Spleen (tissue), 11 donors: ENCODE measurements at regions not wholly inside any gene's neighbourhood (a gene's known extent, or its start where the extent isn't known, plus 50 kb on each side); places are given as distances from the start of the nearest gene placed in this dataset.
A peak's percentile ranks its signal among the peaks of the same experiment; 100 is the strongest.

Experiments
- DNase-seq: peaks from one replicate; pipeline ENCODE4 v3.0.0-alpha.2; 2020
- H3K27ac ChIP-seq, 8 donors: fragments of 200-600 bp; sonication (generic) in 7 of 8; 1 replicate in 4 of 8; 2 replicates in 4 of 8; pipeline versions ENCODE4 v1.5.0 to v1.8.0; 2016 to 2021; ENCODE audit warnings: inconsistent platforms in 4 of 8, mild to moderate bottlenecking in 4 of 8, moderate library complexity in 1 of 8
- H3K27me3 ChIP-seq, 7 donors: fragments of 200-600 bp; sonication (generic) in 6 of 7; replicated peaks in 1 of 7; 1 replicate in 4 of 7; 2 replicates in 3 of 7; pipeline versions ENCODE4 v1.5.0 to v1.8.0; 2016 to 2021; ENCODE audit warnings: inconsistent platforms in 3 of 7, mild to moderate bottlenecking in 1 of 7
- H3K36me3 ChIP-seq, 6 donors: fragments of 200-600 bp; sonication (generic) in 5 of 6; 1 replicate in 4 of 6; 2 replicates in 2 of 6; pipeline versions ENCODE4 v1.5.0 to v1.8.0; 2016 to 2021; ENCODE audit warnings: inconsistent platforms in 2 of 6
- H3K4me1 ChIP-seq, 6 donors: fragments of 200-600 bp; sonication (generic) in 5 of 6; 1 replicate in 3 of 6; 2 replicates in 3 of 6; pipeline versions ENCODE4 v1.5.0 to v1.8.0; 2016 to 2021; ENCODE audit warnings: inconsistent platforms in 3 of 6
- H3K4me3 ChIP-seq, 8 donors: fragments of 200-600 bp; sonication (generic) in 7 of 8; 1 replicate in 4 of 8; 2 replicates in 4 of 8; pipeline versions ENCODE4 v1.5.0 to v1.8.0; 2016 to 2021; ENCODE audit warnings: inconsistent platforms in 4 of 8, mild to moderate bottlenecking in 4 of 8, moderate library complexity in 2 of 8
- H3K9me3 ChIP-seq, 8 donors: fragments of 200-600 bp; sonication (generic) in 7 of 8; 1 replicate in 4 of 8; 2 replicates in 4 of 8; pipeline versions ENCODE4 v1.5.0 to v1.8.0; 2016 to 2021; ENCODE audit warnings: inconsistent platforms in 4 of 8
- CTCF ChIP-seq, 11 experiments: fragments of 200-600 bp in 7 of 11; fragments of 450-650 bp in 4 of 11; sonication (generic) in 4 of 11; IDR thresholded peaks in 8 of 11; conservative IDR thresholded peaks in 3 of 11; 1 replicate in 7 of 11; 2 replicates in 4 of 11; pipeline versions ENCODE4 v1.4.0 to v1.8.0; 2016 to 2021; ENCODE audit warnings: antibody characterized with exemption in 11 of 11, inconsistent platforms in 4 of 11, mild to moderate bottlenecking in 1 of 11
- POLR2A ChIP-seq, 3 donors: fragments of 450-650 bp; IDR thresholded peaks; one replicate each; pipeline ENCODE4 v1.5.1; 2017; ENCODE audit warnings: antibody characterized with exemption in 3 of 3, mild to moderate bottlenecking in 1 of 3
- POLR2AphosphoS5 ChIP-seq, 3 donors: sonication (generic); formaldehyde crosslinking; IDR thresholded peaks; one replicate each; pipeline ENCODE4 v1.5.1; 2017; ENCODE audit warnings: antibody characterized with exemption in 3 of 3
- WGBS, 5 donors: extraction: QIAGEN DNeasy Blood & Tissue Kit in 3 of 5; methylation state at CpG; one replicate each; pipeline versions ENCODE4 v1.1.5 to v1.1.7; 2013 to 2018; 5-methylcytosine and 5-hydroxymethylcytosine counted together
- intact Hi-C: fragments of 100-400 bp; cut with DNase I; formaldehyde crosslinking; loops from one replicate; pipeline ENCODE4 v1.15.0; 2023; ENCODE audit warnings: low total_unique reads
- donor health status: healthy with polysubstance abuse.
- donor health status: DM: no; HTN: no; CAD: no; lungs with moderate emphysema.
- donor health status: DM: no; HTN: no; CAD: no.
- donor health status: Bipolar disorder and iron deficiency.
- donor health status: healthy.
- donor health status: DM: no; HTN: no; CAD: no.
- donor health status: DM: yes; HTN: yes; CAD: no.

GRCh38 chr15:95293456-95294031 is 1037.0 kb upstream of the NR2F2 start:
- Histone ChIP-seq H3K9me3 (no peaks in the 10 kb centered on the region), H3K36me3 (no peaks in the 10 kb centered on the region), H3K4me3 (no peak overlapping the region), H3K27ac (peak overlapping the region in 7 of 8 donors; percentile 5 to 74 (median 39)), H3K4me1 (peaks cover 4 to 24% (median 13%) of the 10 kb centered on the region in 6 donors), H3K27me3 (peaks cover 0 to 22% (median 0%) of the 10 kb centered on the region in 7 donors)
- no peak for DNase-seq
- no peak for TF ChIP-seq POLR2AphosphoS5 (IDR thresholded peaks at IDR 0.05)
- TF ChIP-seq POLR2A (IDR thresholded peaks at IDR 0.05) = no peak
- TF ChIP-seq CTCF (IDR thresholded peaks at IDR 0.05 in 8 of 11, conservative IDR thresholded peaks at IDR 0.05 in 3 of 11) = no peak
- 65 to 80% (median 75%) methylated on average over 6 of the region's 6 CpGs for WGBS, 5 donors
- intact Hi-C loops = no loop called here

GRCh38 chr15:95295363-95295762 is 1035.1 kb upstream of the NR2F2 start:
- H3K36me3 ChIP-seq = no peaks in the 10 kb centered on the region
- WGBS, 5 donors = 81 to 87% (median 84%) methylated on average over 9 of the region's 9 CpGs
- TF ChIP-seq POLR2A (IDR thresholded peaks at IDR 0.05) (no peak), CTCF (IDR thresholded peaks at IDR 0.05 in 8 of 11, conservative IDR thresholded peaks at IDR 0.05 in 3 of 11) (no peak), POLR2AphosphoS5 (IDR thresholded peaks at IDR 0.05) (no peak)
- H3K4me3 ChIP-seq = no peak overlapping the region
- intact Hi-C loops = no loop called here
- peaks cover 0 to 22% (median 0%) of the 10 kb centered on the region in 7 donors for H3K27me3 ChIP-seq
- no peaks in the 10 kb centered on the region for H3K9me3 ChIP-seq
- peak overlapping the region in 7 of 8 donors; percentile 1 to 74 (median 64) for H3K27ac ChIP-seq
- H3K4me1 ChIP-seq = peaks cover 4 to 24% (median 13%) of the 10 kb centered on the region in 6 donors
- no peak for DNase-seq

GRCh38 chr15:95295896-95296625 is 1034.4 kb upstream of the NR2F2 start:
- no peak for DNase-seq

GRCh38 chr15:95296643-95297042 is 1033.9 kb upstream of the NR2F2 start:
- WGBS, 5 donors = 24 to 44% (median 36%) methylated on average over 4 of the region's 4 CpGs
- intact Hi-C loops = no loop called here
- H3K9me3 ChIP-seq = no peaks in the 10 kb centered on the region
- no peak for DNase-seq
- TF ChIP-seq POLR2A (IDR thresholded peaks at IDR 0.05) (no peak), POLR2AphosphoS5 (IDR thresholded peaks at IDR 0.05) (no peak), CTCF (IDR thresholded peaks at IDR 0.05 in 8 of 11, conservative IDR thresholded peaks at IDR 0.05 in 3 of 11) (no peak)
- peaks cover 0 to 22% (median 0%) of the 10 kb centered on the region in 7 donors for H3K27me3 ChIP-seq
- H3K4me1 ChIP-seq = peaks cover 4 to 26% (median 17%) of the 10 kb centered on the region in 6 donors
- no peak overlapping the region for H3K4me3 ChIP-seq
- no peaks in the 10 kb centered on the region for H3K36me3 ChIP-seq
- peak overlapping the region; percentile 17 to 74 (median 64) for H3K27ac ChIP-seq

More at GRCh38 chr15:95295896-95296625, 1034.4 kb upstream of the NR2F2 start:
- Histone ChIP-seq H3K9me3 (no peaks in the 10 kb centered on the region), H3K36me3 (no peaks in the 10 kb centered on the region), H3K4me1 (peaks cover 4 to 24% (median 17%) of the 10 kb centered on the region in 6 donors), H3K4me3 (no peak overlapping the region), H3K27ac (peak overlapping the region; percentile 17 to 74 (median 64)), H3K27me3 (peaks cover 0 to 22% (median 0%) of the 10 kb centered on the region in 7 donors)
- TF ChIP-seq POLR2AphosphoS5 (IDR thresholded peaks at IDR 0.05) (no peak), POLR2A (IDR thresholded peaks at IDR 0.05) (no peak)
- 45 to 58% (median 57%) methylated on average over 9 of the region's 9 CpGs for WGBS, 5 donors
- intact Hi-C loops = no loop called here
